ENCODE measurements at regions not wholly inside any gene's neighbourhood (a gene's known extent, or its start where the extent isn't known, plus 50 kb on each side); places are given as distances from the start of the nearest gene placed in this dataset.

DNA sequence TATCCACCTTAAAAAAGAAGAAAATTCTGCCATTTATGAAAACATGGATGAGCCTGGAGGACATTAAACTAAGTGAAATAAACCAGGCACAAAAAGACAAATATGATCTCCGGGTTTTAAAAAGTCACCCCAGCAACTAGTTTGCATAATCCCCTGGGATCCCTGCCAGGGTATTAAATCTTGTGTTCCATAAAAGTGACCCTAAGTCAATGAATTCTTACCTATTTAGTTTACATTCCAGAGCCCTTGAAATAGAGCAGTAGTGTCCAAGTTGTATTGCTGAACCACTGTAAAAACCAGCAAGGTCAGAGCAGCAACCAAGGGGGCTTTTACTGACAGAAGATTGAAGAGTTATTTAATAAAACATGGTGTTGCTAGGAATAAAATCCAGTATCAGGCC is 716.8 kb upstream of the BCHE start:
- Histone ChIP-seq H3K4me1 (ENCODE audit: control insufficient read depth, low read length) (no peaks in the 10 kb centered on the region), H3K79me2 (ENCODE audit: control insufficient read depth, low read length) (no peaks in the 10 kb centered on the region), H3F3A (ENCODE audit: control insufficient read depth, insufficient read depth) (no peaks in the 10 kb centered on the region), H3K36me3 (ENCODE audit: control insufficient read depth, low read length) (no peaks in the 10 kb centered on the region), H3K4me2 (ENCODE audit: low read length) (no peak overlapping the region), H4K20me1 (ENCODE audit: control insufficient read depth, insufficient read depth, low read depth, low read length) (no peaks in the 10 kb centered on the region), H3K9me3 (ENCODE audit: control insufficient read depth, insufficient read depth, low read length) (no peaks in the 10 kb centered on the region), H3K4me3 (ENCODE audit: low read length) (no peak overlapping the region), H3K27me3 (ENCODE audit: control insufficient read depth, low read length) (no peaks in the 10 kb centered on the region), H3K27ac (ENCODE audit: low read depth, low read length) (no peak overlapping the region), H3K9me2 (replicated peaks; ENCODE audit: control insufficient read depth, low read length) (no peaks in the 10 kb centered on the region)
- no peak for TF ChIP-seq EZH2phosphoT487 (IDR thresholded peaks at IDR 0.05; ENCODE audit: borderline replicate concordance, low read length)
- TF ChIP-seq, protein P1, sequence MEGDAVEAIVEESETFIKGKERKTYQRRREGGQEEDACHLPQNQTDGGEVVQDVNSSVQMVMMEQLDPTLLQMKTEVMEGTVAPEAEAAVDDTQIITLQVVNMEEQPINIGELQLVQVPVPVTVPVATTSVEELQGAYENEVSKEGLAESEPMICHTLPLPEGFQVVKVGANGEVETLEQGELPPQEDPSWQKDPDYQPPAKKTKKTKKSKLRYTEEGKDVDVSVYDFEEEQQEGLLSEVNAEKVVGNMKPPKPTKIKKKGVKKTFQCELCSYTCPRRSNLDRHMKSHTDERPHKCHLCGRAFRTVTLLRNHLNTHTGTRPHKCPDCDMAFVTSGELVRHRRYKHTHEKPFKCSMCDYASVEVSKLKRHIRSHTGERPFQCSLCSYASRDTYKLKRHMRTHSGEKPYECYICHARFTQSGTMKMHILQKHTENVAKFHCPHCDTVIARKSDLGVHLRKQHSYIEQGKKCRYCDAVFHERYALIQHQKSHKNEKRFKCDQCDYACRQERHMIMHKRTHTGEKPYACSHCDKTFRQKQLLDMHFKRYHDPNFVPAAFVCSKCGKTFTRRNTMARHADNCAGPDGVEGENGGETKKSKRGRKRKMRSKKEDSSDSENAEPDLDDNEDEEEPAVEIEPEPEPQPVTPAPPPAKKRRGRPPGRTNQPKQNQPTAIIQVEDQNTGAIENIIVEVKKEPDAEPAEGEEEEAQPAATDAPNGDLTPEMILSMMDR (IDR thresholded peaks at IDR 0.05; ENCODE audit: low read depth, low read length, poor library complexity, severe bottlenecking), result no peak

DNA sequence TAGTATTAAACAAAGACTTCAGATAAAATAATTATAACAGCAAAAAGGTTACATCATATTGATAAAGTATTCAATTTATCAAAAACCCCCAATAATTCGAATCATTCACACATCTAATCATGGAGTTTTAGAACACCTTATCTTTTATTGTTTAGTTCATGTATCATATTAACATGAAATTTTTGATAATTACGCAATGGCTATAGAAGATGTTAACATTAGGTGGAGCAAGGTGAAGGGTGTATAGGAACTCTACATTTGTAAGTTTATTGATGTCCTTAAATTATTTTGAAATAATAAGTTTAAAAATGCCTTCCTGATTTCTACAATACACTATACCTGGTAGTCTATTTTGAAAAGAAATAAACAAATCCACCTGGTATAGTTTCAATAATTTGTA is 696.5 kb upstream of the BCHE start:
- H3K4me1 ChIP-seq (ENCODE audit: control insufficient read depth, low read length), result no peaks in the 10 kb centered on the region
- H3K27me3 ChIP-seq (ENCODE audit: control insufficient read depth, low read length), result no peaks in the 10 kb centered on the region
- TF ChIP-seq, protein P1 (IDR thresholded peaks at IDR 0.05; ENCODE audit: low read depth, low read length, poor library complexity, severe bottlenecking), result no peak
- TF ChIP-seq EZH2phosphoT487 (IDR thresholded peaks at IDR 0.05; ENCODE audit: borderline replicate concordance, low read length), result no peak

DNA sequence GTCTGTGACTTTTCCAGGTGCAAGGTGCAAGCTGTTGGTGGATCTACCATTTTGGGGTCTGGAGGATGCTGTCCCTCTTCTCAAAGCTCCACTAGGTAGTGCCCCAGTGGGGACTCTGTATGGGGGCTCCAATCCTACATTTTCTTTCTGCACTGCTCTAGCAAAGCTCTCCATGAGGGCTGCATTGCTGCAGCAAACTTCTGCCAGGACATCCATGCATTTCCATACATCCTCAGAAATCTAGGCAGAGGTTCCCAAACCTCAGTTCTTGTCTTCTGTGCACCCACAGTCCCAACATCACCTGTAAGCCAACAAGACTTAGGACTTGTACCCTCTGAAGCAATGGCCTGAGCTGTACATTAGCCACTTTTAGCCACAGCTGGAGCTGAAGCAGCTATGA is 694.5 kb upstream of the BCHE start:
- no peaks in the 10 kb centered on the region for H3K79me2 ChIP-seq (ENCODE audit: control insufficient read depth, low read length)
- no peak overlapping the region for H3K4me3 ChIP-seq (ENCODE audit: low read length)
- H3K9me2 ChIP-seq (replicated peaks; ENCODE audit: control insufficient read depth, low read length), result no peaks in the 10 kb centered on the region
- no peaks in the 10 kb centered on the region for H3K4me1 ChIP-seq (ENCODE audit: control insufficient read depth, low read length)
- H3K27me3 ChIP-seq (ENCODE audit: control insufficient read depth, low read length), result no peaks in the 10 kb centered on the region
- H3K36me3 ChIP-seq (ENCODE audit: control insufficient read depth, low read length), result no peaks in the 10 kb centered on the region
- no peaks in the 10 kb centered on the region for H4K20me1 ChIP-seq (ENCODE audit: control insufficient read depth, insufficient read depth, low read depth, low read length)
- TF ChIP-seq EZH2phosphoT487 (IDR thresholded peaks at IDR 0.05; ENCODE audit: borderline replicate concordance, low read length), result no peak
- TF ChIP-seq, protein P1 (IDR thresholded peaks at IDR 0.05; ENCODE audit: low read depth, low read length, poor library complexity, severe bottlenecking), result no peak
- peaks cover 15% of the 10 kb centered on the region for H3K9me3 ChIP-seq (ENCODE audit: control insufficient read depth, insufficient read depth, low read length)
- H3K27ac ChIP-seq (ENCODE audit: low read depth, low read length), result no peak overlapping the region
- H3K4me2 ChIP-seq (ENCODE audit: low read length), result no peak overlapping the region
- H3F3A ChIP-seq (ENCODE audit: control insufficient read depth, insufficient read depth), result no peaks in the 10 kb centered on the region

More for the DNA sequence above, 696.5 kb upstream of the BCHE start:
- H3K9me2 ChIP-seq (replicated peaks; ENCODE audit: control insufficient read depth, low read length), result no peaks in the 10 kb centered on the region
- H3F3A ChIP-seq (ENCODE audit: control insufficient read depth, insufficient read depth), result no peaks in the 10 kb centered on the region
- no peak overlapping the region for H3K4me3 ChIP-seq (ENCODE audit: low read length)
- H3K27ac ChIP-seq (ENCODE audit: low read depth, low read length), result no peak overlapping the region
- no peaks in the 10 kb centered on the region for H3K36me3 ChIP-seq (ENCODE audit: control insufficient read depth, low read length)
- peaks cover 15% of the 10 kb centered on the region for H3K9me3 ChIP-seq (ENCODE audit: control insufficient read depth, insufficient read depth, low read length)
- no peak overlapping the region for H3K4me2 ChIP-seq (ENCODE audit: low read length)
- H4K20me1 ChIP-seq (ENCODE audit: control insufficient read depth, insufficient read depth, low read depth, low read length), result no peaks in the 10 kb centered on the region
- no peaks in the 10 kb centered on the region for H3K79me2 ChIP-seq (ENCODE audit: control insufficient read depth, low read length)

DNA sequence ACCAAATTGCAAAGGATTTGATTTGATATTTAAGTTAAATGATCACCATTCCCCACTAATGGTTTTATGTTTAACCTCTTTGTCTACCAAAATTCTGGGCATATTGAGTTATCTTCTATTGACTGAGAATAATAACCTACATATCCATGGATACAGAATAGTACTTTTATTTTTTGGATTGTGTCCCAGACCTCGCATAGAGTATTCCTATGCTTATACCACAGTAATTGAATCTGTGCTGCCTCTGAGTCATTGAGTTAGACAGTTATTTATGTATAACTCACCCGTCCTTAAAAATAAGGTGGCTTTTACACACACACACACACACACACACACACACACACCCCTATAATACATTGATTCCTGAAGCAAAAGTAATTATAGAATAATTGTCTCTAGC is 690.1 kb upstream of the BCHE start:
- no peaks in the 10 kb centered on the region for H3F3A ChIP-seq (ENCODE audit: control insufficient read depth, insufficient read depth)
- H3K4me2 ChIP-seq (ENCODE audit: low read length), result no peak overlapping the region
- no peaks in the 10 kb centered on the region for H3K9me2 ChIP-seq (replicated peaks; ENCODE audit: control insufficient read depth, low read length)
- H3K27ac ChIP-seq (ENCODE audit: low read depth, low read length), result no peak overlapping the region
- no peaks in the 10 kb centered on the region for H3K79me2 ChIP-seq (ENCODE audit: control insufficient read depth, low read length)
- TF ChIP-seq EZH2phosphoT487 (IDR thresholded peaks at IDR 0.05; ENCODE audit: borderline replicate concordance, low read length), result no peak
- TF ChIP-seq, protein P1 (IDR thresholded peaks at IDR 0.05; ENCODE audit: low read depth, low read length, poor library complexity, severe bottlenecking), result no peak
- peaks cover 13% of the 10 kb centered on the region for H3K9me3 ChIP-seq (ENCODE audit: control insufficient read depth, insufficient read depth, low read length)
- no peaks in the 10 kb centered on the region for H3K36me3 ChIP-seq (ENCODE audit: control insufficient read depth, low read length)
- H3K4me1 ChIP-seq (ENCODE audit: control insufficient read depth, low read length), result no peaks in the 10 kb centered on the region
- H3K27me3 ChIP-seq (ENCODE audit: control insufficient read depth, low read length), result no peaks in the 10 kb centered on the region
- H3K4me3 ChIP-seq (ENCODE audit: low read length), result no peak overlapping the region
- H4K20me1 ChIP-seq (ENCODE audit: control insufficient read depth, insufficient read depth, low read depth, low read length), result no peaks in the 10 kb centered on the region
